IPS-18a (cell line): ENCODE measurements at regions not wholly inside any gene's neighbourhood (a gene's known extent, or its start where the extent isn't known, plus 50 kb on each side); places are given as distances from the start of the nearest gene placed in this dataset.

Experiments used
- H3K27ac ChIP-seq: one replicate; pipeline ENCODE4 v1.5.1; 2013; ENCODE audit warnings: low read length
- H3K27me3 ChIP-seq: one replicate; pipeline ENCODE4 v1.6.1; 2013; ENCODE audit warnings: mild to moderate bottlenecking, low read length; ENCODE audit not compliant: control insufficient read depth, insufficient read depth
- H3K36me3 ChIP-seq: one replicate; pipeline ENCODE4 v1.6.1; 2013; ENCODE audit warnings: low read depth, low read length; ENCODE audit not compliant: control insufficient read depth
- H3K4me1 ChIP-seq: one replicate; pipeline ENCODE4 v1.6.1; 2013; ENCODE audit warnings: low read depth, low read length; ENCODE audit not compliant: control insufficient read depth
- H3K4me3 ChIP-seq: one replicate; pipeline ENCODE4 v1.5.1; 2013; ENCODE audit warnings: low read length
- H3K9ac ChIP-seq: one replicate; pipeline ENCODE4 v1.6.1; 2013; ENCODE audit warnings: mild to moderate bottlenecking, low read length, moderate library complexity
- H3K9me3 ChIP-seq: one replicate; pipeline ENCODE4 v1.6.1; 2013; ENCODE audit warnings: low read depth, low read length; ENCODE audit not compliant: control insufficient read depth

GRCh38 chr21:18902660-18903059 lies 499.1 kb upstream of the TMPRSS15 start:
- Histone ChIP-seq H3K4me3 (no peak overlapping the region), H3K9me3 (no peaks in the 10 kb centered on the region), H3K4me1 (no peaks in the 10 kb centered on the region), H3K27ac (no peak overlapping the region), H3K9ac (no peak overlapping the region), H3K36me3 (no peaks in the 10 kb centered on the region), H3K27me3 (no peaks in the 10 kb centered on the region)

GRCh38 chr21:18907076-18907475 lies 503.5 kb upstream of the TMPRSS15 start:
- Histone ChIP-seq H3K4me1 (no peaks in the 10 kb centered on the region), H3K27me3 (no peaks in the 10 kb centered on the region), H3K9me3 (no peaks in the 10 kb centered on the region)

GRCh38 chr21:18908641-18909040 lies 505.1 kb upstream of the TMPRSS15 start:
- H3K27ac ChIP-seq: no peak overlapping the region
- no peaks in the 10 kb centered on the region for H3K4me1 ChIP-seq
- H3K4me3 ChIP-seq: no peak overlapping the region
- H3K9ac ChIP-seq: no peak overlapping the region
- H3K9me3 ChIP-seq: no peaks in the 10 kb centered on the region
- no peaks in the 10 kb centered on the region for H3K27me3 ChIP-seq
- H3K36me3 ChIP-seq: no peaks in the 10 kb centered on the region

More at GRCh38 chr21:18907076-18907475, 503.5 kb upstream of the TMPRSS15 start:
- Histone ChIP-seq H3K27ac (no peak overlapping the region), H3K36me3 (no peaks in the 10 kb centered on the region), H3K9ac (no peak overlapping the region), H3K4me3 (no peak overlapping the region)

GRCh38 chr21:18913914-18914313 lies 510.3 kb upstream of the TMPRSS15 start:
- Histone ChIP-seq H3K9ac (no peak overlapping the region), H3K4me1 (no peaks in the 10 kb centered on the region), H3K36me3 (no peaks in the 10 kb centered on the region), H3K27ac (no peak overlapping the region), H3K27me3 (no peaks in the 10 kb centered on the region), H3K4me3 (no peak overlapping the region), H3K9me3 (no peaks in the 10 kb centered on the region)

GRCh38 chr21:18914570-18914969 lies 511.0 kb upstream of the TMPRSS15 start:
- Histone ChIP-seq H3K4me3 (no peak overlapping the region), H3K9ac (no peak overlapping the region), H3K36me3 (no peaks in the 10 kb centered on the region), H3K27ac (no peak overlapping the region), H3K4me1 (no peaks in the 10 kb centered on the region), H3K9me3 (no peaks in the 10 kb centered on the region), H3K27me3 (no peaks in the 10 kb centered on the region)

GRCh38 chr21:18917622-18918021 lies 514.0 kb upstream of the TMPRSS15 start:
- H3K27me3 ChIP-seq: no peaks in the 10 kb centered on the region
- no peak overlapping the region for H3K27ac ChIP-seq
- H3K36me3 ChIP-seq: no peaks in the 10 kb centered on the region
- no peaks in the 10 kb centered on the region for H3K4me1 ChIP-seq
- H3K4me3 ChIP-seq: no peak overlapping the region
- no peaks in the 10 kb centered on the region for H3K9me3 ChIP-seq
- no peak overlapping the region for H3K9ac ChIP-seq

GRCh38 chr21:18931237-18931636 lies 527.7 kb upstream of the TMPRSS15 start:
- H3K4me3 ChIP-seq: no peak overlapping the region
- H3K27ac ChIP-seq: no peak overlapping the region
- no peaks in the 10 kb centered on the region for H3K4me1 ChIP-seq
- no peaks in the 10 kb centered on the region for H3K36me3 ChIP-seq
- H3K9ac ChIP-seq: no peak overlapping the region
- no peaks in the 10 kb centered on the region for H3K27me3 ChIP-seq
- no peaks in the 10 kb centered on the region for H3K9me3 ChIP-seq

GRCh38 chr21:18937337-18937736 lies 533.8 kb upstream of the TMPRSS15 start:
- Histone ChIP-seq H3K27me3 (no peaks in the 10 kb centered on the region), H3K9me3 (peaks cover 4% of the 10 kb centered on the region), H3K4me3 (no peak overlapping the region), H3K36me3 (no peaks in the 10 kb centered on the region), H3K4me1 (no peaks in the 10 kb centered on the region), H3K9ac (no peak overlapping the region), H3K27ac (no peak overlapping the region)

- Histone ChIP-seq H3K9ac (no peak overlapping the region), H3K9me3 (peaks cover 4% of the 10 kb centered on the region), H3K4me3 (no peak overlapping the region), H3K4me1 (no peaks in the 10 kb centered on the region), H3K27me3 (no peaks in the 10 kb centered on the region), H3K27ac (no peak overlapping the region), H3K36me3 (no peaks in the 10 kb centered on the region)
Observed at GRCh38 chr21:18940791-18941190, 537.2 kb upstream of the TMPRSS15 start.

- no peak overlapping the region for H3K4me3 ChIP-seq
- H3K27me3 ChIP-seq: no peaks in the 10 kb centered on the region
- H3K27ac ChIP-seq: no peak overlapping the region
- no peaks in the 10 kb centered on the region for H3K9me3 ChIP-seq
- H3K36me3 ChIP-seq: no peaks in the 10 kb centered on the region
- no peaks in the 10 kb centered on the region for H3K4me1 ChIP-seq
- H3K9ac ChIP-seq: no peak overlapping the region
Observed at GRCh38 chr21:18950045-18950740, 546.6 kb upstream of the TMPRSS15 start.

- H3K27me3 ChIP-seq: no peaks in the 10 kb centered on the region
- H3K4me3 ChIP-seq: no peak overlapping the region
- no peak overlapping the region for H3K9ac ChIP-seq
- no peaks in the 10 kb centered on the region for H3K9me3 ChIP-seq
- H3K36me3 ChIP-seq: no peaks in the 10 kb centered on the region
- H3K27ac ChIP-seq: no peak overlapping the region
- H3K4me1 ChIP-seq: no peaks in the 10 kb centered on the region
Observed at GRCh38 chr21:18951271-18952038, 547.9 kb upstream of the TMPRSS15 start.

GRCh38 chr21:18954441-18954844 lies 550.9 kb upstream of the TMPRSS15 start:
- Histone ChIP-seq H3K36me3 (no peaks in the 10 kb centered on the region), H3K9me3 (no peaks in the 10 kb centered on the region), H3K4me1 (no peaks in the 10 kb centered on the region), H3K4me3 (no peak overlapping the region), H3K27me3 (no peaks in the 10 kb centered on the region), H3K27ac (no peak overlapping the region), H3K9ac (no peak overlapping the region)
